ENCODE measurements at regions not wholly inside any gene's neighbourhood (a gene's known extent, or its start where the extent isn't known, plus 50 kb on each side); places are given as distances from the start of the nearest gene placed in this dataset.

GRCh38 chr6:147905711-147906110 is 397.2 kb downstream of the SAMD5 start:
- DNase-seq (ENCODE audit: low read depth): peak; percentile 77

- peak; percentile 90 for DNase-seq (ENCODE audit: low read depth)
Measured at GRCh38 chr6:147906361-147906760, 397.9 kb downstream of the SAMD5 start.

GRCh38 chr6:147909640-147910039 is 401.1 kb downstream of the SAMD5 start:
- peak; percentile 93 for DNase-seq (ENCODE audit: low read depth)

GRCh38 chr6:147910281-147910680 is 401.8 kb downstream of the SAMD5 start:
- DNase-seq (ENCODE audit: low read depth): peak; percentile 70

- DNase-seq (ENCODE audit: low read depth): no peak
Measured at GRCh38 chr6:147911057-147911456, 402.6 kb downstream of the SAMD5 start.

- DNase-seq (ENCODE audit: low read depth): peak; percentile 90
Measured at GRCh38 chr6:147911686-147912085, 403.2 kb downstream of the SAMD5 start.

- peak; percentile 32 for DNase-seq (ENCODE audit: low read depth)
Measured at GRCh38 chr6:147922799-147923198, 414.3 kb downstream of the SAMD5 start.

- no peak for DNase-seq (ENCODE audit: low read depth)
Measured at GRCh38 chr6:147924598-147924997, 416.1 kb downstream of the SAMD5 start.

GRCh38 chr6:147925826-147926225 is 416.8 kb upstream of the SASH1 start:
- no peak for DNase-seq (ENCODE audit: low read depth)

GRCh38 chr6:147930745-147931144 is 411.9 kb upstream of the SASH1 start:
- no peak for DNase-seq (ENCODE audit: low read depth)

- DNase-seq (ENCODE audit: low read depth): no peak
Measured at GRCh38 chr6:147933224-147933623, 409.4 kb upstream of the SASH1 start.

- DNase-seq (ENCODE audit: low read depth): no peak
Measured at GRCh38 chr6:147935656-147936055, 407.0 kb upstream of the SASH1 start.

- no peak for DNase-seq (ENCODE audit: low read depth)
Measured at GRCh38 chr6:147936703-147937470, 405.8 kb upstream of the SASH1 start.

- peak; percentile 39 for DNase-seq (ENCODE audit: low read depth)
Measured at GRCh38 chr6:147941143-147941542, 401.5 kb upstream of the SASH1 start.

- DNase-seq (ENCODE audit: low read depth): no peak
Measured at GRCh38 chr6:147942363-147942762, 400.3 kb upstream of the SASH1 start.

GRCh38 chr6:147944122-147944521 is 398.5 kb upstream of the SASH1 start:
- no peak for DNase-seq (ENCODE audit: low read depth)

GRCh38 chr6:147947521-147947920 is 395.1 kb upstream of the SASH1 start:
- peak; percentile 25 for DNase-seq (ENCODE audit: low read depth)

- peak; percentile 34 for DNase-seq (ENCODE audit: low read depth)
Measured at GRCh38 chr6:147949981-147950622, 392.5 kb upstream of the SASH1 start.

- peak; percentile 37 for DNase-seq (ENCODE audit: low read depth)
Measured at GRCh38 chr6:147950623-147950987, 392.0 kb upstream of the SASH1 start.

GRCh38 chr6:147951726-147952125 is 390.9 kb upstream of the SASH1 start:
- DNase-seq (ENCODE audit: low read depth): no peak

- DNase-seq (ENCODE audit: low read depth): no peak
Measured at GRCh38 chr6:147954938-147955337, 387.7 kb upstream of the SASH1 start.

- DNase-seq (ENCODE audit: low read depth): peak; percentile 55
Measured at GRCh38 chr6:147958683-147959082, 384.0 kb upstream of the SASH1 start.

Data from myocyte (in vitro differentiated cells).